ENCODE measurements at regions not wholly inside any gene's neighbourhood (a gene's known extent, or its start where the extent isn't known, plus 50 kb on each side); places are given as distances from the start of the nearest gene placed in this dataset.

DNA sequence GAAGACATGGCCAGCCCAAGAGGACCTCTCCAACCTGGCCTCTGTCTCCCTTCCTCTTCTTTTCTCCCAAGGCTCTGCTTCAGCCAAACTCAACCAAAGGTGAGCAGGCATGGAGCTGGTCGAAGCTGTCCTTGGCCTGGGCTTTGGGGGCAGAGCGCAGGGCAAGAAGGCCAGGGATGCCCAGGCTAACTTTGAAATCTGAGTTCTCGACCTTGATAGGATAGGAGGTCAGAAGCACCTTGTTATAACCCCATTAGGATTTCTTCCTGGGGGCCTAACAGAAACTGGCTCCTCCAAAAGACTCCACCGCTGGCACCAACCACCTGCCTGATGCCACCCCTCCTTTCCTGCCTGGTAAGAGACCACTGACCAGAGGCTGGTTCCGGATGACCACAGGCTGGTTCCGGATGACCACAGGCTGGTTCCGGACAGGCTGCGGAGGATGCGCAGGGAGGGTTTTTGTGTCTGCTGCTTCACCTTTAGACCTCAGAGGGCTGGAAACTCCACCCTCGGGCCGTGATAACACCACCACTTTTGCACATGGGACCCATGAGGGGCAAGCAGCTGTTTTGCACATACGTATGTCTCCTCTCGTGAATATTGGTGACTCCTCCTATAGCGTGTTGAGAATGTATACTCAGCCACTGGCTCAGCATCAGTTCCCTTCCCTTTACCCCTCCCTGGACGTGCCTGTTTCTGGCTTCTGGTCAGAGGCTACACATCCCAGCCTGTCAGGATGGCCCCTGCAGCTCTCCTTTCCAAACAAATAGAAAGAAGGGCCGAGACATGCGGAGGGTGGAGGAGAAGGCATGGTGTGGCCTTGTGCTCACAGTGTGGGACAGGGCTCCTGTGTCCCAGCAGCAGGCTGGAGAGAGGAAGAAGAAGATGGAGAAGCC is 140.1 kb downstream of the DNAJB6 start:
- H2BK12ac ChIP-seq (ENCODE audit: low read depth, low read length): no peak overlapping the region
- ChIA-PET CTCF (ENCODE audit: partially characterized antibody) (interaction anchor here (0.6 to 1.8 kb wide), 4 partner anchors 9 to 45 kb away, joined by 3 to 7 read pairs (median 4); no protein-coding TSS in a partner anchor), POLR2A (ENCODE audit: partially characterized antibody) (interaction anchor here (0.6 kb wide), 1 partner anchor 43 kb away, joined by 3 read pairs; no protein-coding TSS in a partner anchor)
- no peak overlapping the region for H4K8ac ChIP-seq (ENCODE audit: extremely low read depth, insufficient read depth, low read length)
- no peaks in the 10 kb centered on the region for H3K79me2 ChIP-seq (ENCODE audit: control insufficient read depth in 1 of 2, insufficient read depth in 2 of 2, low read length in 2 of 2)
- no peak overlapping the region for H2AK5ac ChIP-seq (ENCODE audit: low read depth, low read length)
- H3K14ac ChIP-seq (ENCODE audit: insufficient read length): no peak overlapping the region
- no peak overlapping the region for H3K18ac ChIP-seq (ENCODE audit: extremely low read depth, low read length)
- no peaks in the 10 kb centered on the region for H3K79me1 ChIP-seq (ENCODE audit: low read depth, low read length)
- no peak overlapping the region for H2BK20ac ChIP-seq (ENCODE audit: low read length)
- H3K4ac ChIP-seq (replicated peaks; ENCODE audit: insufficient read length, low read depth, low read length): no peak overlapping the region
- H3K36me3 ChIP-seq (ENCODE audit: control insufficient read depth in 2 of 4, insufficient read depth in 4 of 4, low read length in 3 of 4): no peaks in the 10 kb centered on the region; a peak in 1 of 8 replicates
- H2BK120ac ChIP-seq (replicated peaks; ENCODE audit: low read depth, low read length): no peak overlapping the region
- H3K9ac ChIP-seq (replicated peaks in 1 of 4; ENCODE audit: extremely low read depth in 1 of 4, low read depth in 3 of 4, low read length in 3 of 4): no peak overlapping the region
- 0 out of 7 replicates have a peak, but pooled peaks cover 0 to 3% (median 0%) of the 10 kb centered on the region in 4 experiments for H3K4me1 ChIP-seq (replicated peaks in 1 of 4; ENCODE audit: control insufficient read depth in 3 of 4, insufficient read depth in 4 of 4, low read length in 3 of 4)
- H3K4me3 ChIP-seq (ENCODE audit: extremely low read depth in 1 of 4, insufficient read depth in 2 of 4, low read depth in 3 of 4, low read length in 4 of 4): no peak overlapping the region
- H3K27ac ChIP-seq (ENCODE audit: low read depth, low read length): no peak overlapping the region
- peaks cover 0 to 6% of the 10 kb centered on the region in 2 experiments for H4K20me1 ChIP-seq (replicated peaks in 1 of 2; ENCODE audit: control insufficient read depth in 1 of 2, insufficient read depth in 2 of 2, low read length in 2 of 2)
- no peak for FAIRE-seq
- peaks cover 0 to 3% (median 0%) of the 10 kb centered on the region in 4 experiments; a peak in 2 of 7 replicates for H3K27me3 ChIP-seq (replicated peaks in 1 of 4; ENCODE audit: control insufficient read depth in 3 of 4, extremely low read depth in 1 of 4, insufficient read depth in 3 of 4, low read length in 3 of 4)
- H3K56ac ChIP-seq (replicated peaks; ENCODE audit: insufficient read length, low read depth, low read length): no peak overlapping the region
- no peak overlapping the region for H3K4me2 ChIP-seq (ENCODE audit: insufficient read depth in 1 of 2, low read depth in 2 of 2, low read length in 2 of 2)
- H3K9me3 ChIP-seq (ENCODE audit: insufficient read depth in 2 of 2, low read depth in 1 of 2, low read length in 1 of 2): peaks cover 7 to 18% of the 10 kb centered on the region in 2 experiments
- no peak overlapping the region for H3K23ac ChIP-seq (ENCODE audit: insufficient read length)
- no peak overlapping the region for H2BK5ac ChIP-seq (ENCODE audit: low read depth, low read length)
- no peak overlapping the region for H2AFZ ChIP-seq (ENCODE audit: low read length)
- H3K23me2 ChIP-seq (ENCODE audit: low read depth, low read length): peaks cover 9% of the 10 kb centered on the region; the same call in 1 of the 2 replicates
- no peak overlapping the region for H4K91ac ChIP-seq (replicated peaks; ENCODE audit: insufficient read length, low read length)
- WGBS, 2 experiments (ENCODE audit: extremely low coverage in 1 of 2, insufficient coverage in 1 of 2, insufficient read length in 1 of 2, insufficient replicate concordance in 2 of 2, low coverage in 1 of 2, low lambda C conversion rate in 2 of 2, missing lambda C conversion rate in 1 of 2): 84% methylated on average over 16 of the region's 17 CpGs; no CpG with 5 or more reads in 1 of the 2 experiments
- H2BK15ac ChIP-seq (ENCODE audit: low read length): no peak overlapping the region
- H4K5ac ChIP-seq (ENCODE audit: insufficient read length, low read depth, low read length): no peak overlapping the region
- DNase-seq (ENCODE audit: low read depth in 1 of 2, low spot score in 2 of 2): peak in 1 of 2 experiments; percentile 41
- TF ChIP-seq SAP30 (IDR thresholded peaks at IDR 0.05; ENCODE audit: insufficient read depth, insufficient replicate concordance, low read length) (no peak), CHD1 (IDR thresholded peaks at IDR 0.05; ENCODE audit: low read depth, low read length) (no peak), E2F6 (IDR thresholded peaks at IDR 0.05) (no peak), TEAD4 (IDR thresholded peaks at IDR 0.05; ENCODE audit: low read depth, low read length) (no peak), YY1 (IDR thresholded peaks at IDR 0.05; ENCODE audit: low read depth, low read length) (no peak), CEBPB (IDR thresholded peaks at IDR 0.05; ENCODE audit: low read depth, low read length) (no peak), EZH2 (IDR thresholded peaks at IDR 0.05; ENCODE audit: low read depth, low read length, severe bottlenecking) (no peak), ASH2L (IDR thresholded peaks at IDR 0.05; ENCODE audit: low read length) (no peak), KDM5A (IDR thresholded peaks at IDR 0.05; ENCODE audit: low read length) (no peak), SP2 (IDR thresholded peaks at IDR 0.05; ENCODE audit: low read length) (no peak), TCF12 (IDR thresholded peaks at IDR 0.05; ENCODE audit: low read depth, low read length) (no peak), CTBP2 (IDR thresholded peaks at IDR 0.05; ENCODE audit: borderline replicate concordance, insufficient read depth, insufficient read length, low read length) (no peak)
